NOMO-1 treated with dmso at 0.1 percent for 144 hours (cell line): ENCODE measurements at regions not wholly inside any gene's neighbourhood (a gene's known extent, or its start where the extent isn't known, plus 50 kb on each side); places are given as distances from the start of the nearest gene placed in this dataset.
"Not testable (repeated sequence)": the region's sequence is repeated elsewhere in the genome, so short reads cannot be mapped to it uniquely, and the experiment has no call there.

Experiments used
- DNase-seq: peaks from one replicate; lab custom pipeline; 2025; ENCODE audit not compliant: unreplicated experiment; lab: John Stamatoyannopoulos, UW

- DNase-seq: no peak
These were observed 555.8 kb upstream of the SALL3 start for GRCh38 chr18:78423811-78424210.

- DNase-seq: no peak
These were observed 555.1 kb upstream of the SALL3 start for GRCh38 chr18:78424403-78425018.

- DNase-seq: no peak
These were observed 554.6 kb upstream of the SALL3 start for GRCh38 chr18:78425019-78425412.

GRCh38 chr18:78427081-78427480 is 552.5 kb upstream of the SALL3 start:
- DNase-seq: no peak

GRCh38 chr18:78429127-78430108 is 550.2 kb upstream of the SALL3 start:
- DNase-seq: no peak

GRCh38 chr18:78430131-78430758 is 549.4 kb upstream of the SALL3 start:
- no peak for DNase-seq

GRCh38 chr18:78431606-78432005 is 548.0 kb upstream of the SALL3 start:
- no peak for DNase-seq

- no peak for DNase-seq
These were observed 546.1 kb upstream of the SALL3 start for GRCh38 chr18:78433562-78433961.

- DNase-seq: no peak
These were observed 543.5 kb upstream of the SALL3 start for GRCh38 chr18:78436110-78436509.

GRCh38 chr18:78438235-78438634 is 541.4 kb upstream of the SALL3 start:
- not testable (repeated sequence) for DNase-seq

- DNase-seq: no peak
These were observed 533.7 kb upstream of the SALL3 start for GRCh38 chr18:78445880-78446279.

GRCh38 chr18:78447211-78447610 is 532.4 kb upstream of the SALL3 start:
- no peak for DNase-seq

- DNase-seq: no peak
These were observed 531.5 kb upstream of the SALL3 start for GRCh38 chr18:78448106-78448505.

GRCh38 chr18:78448591-78448990 is 531.0 kb upstream of the SALL3 start:
- DNase-seq: no peak

- DNase-seq: no peak
These were observed 525.4 kb upstream of the SALL3 start for GRCh38 chr18:78454221-78454620.

- no peak for DNase-seq
These were observed 524.2 kb upstream of the SALL3 start for GRCh38 chr18:78455386-78455785.

- DNase-seq: no peak
These were observed 522.6 kb upstream of the SALL3 start for GRCh38 chr18:78457011-78457410.

GRCh38 chr18:78457731-78458130 is 521.9 kb upstream of the SALL3 start:
- no peak for DNase-seq

GRCh38 chr18:78458356-78458755 is 521.3 kb upstream of the SALL3 start:
- DNase-seq: no peak

- no peak for DNase-seq
These were observed 520.0 kb upstream of the SALL3 start for GRCh38 chr18:78459668-78460067.

- DNase-seq: no peak
These were observed 519.1 kb upstream of the SALL3 start for GRCh38 chr18:78460558-78460957.

- no peak for DNase-seq
These were observed 506.1 kb upstream of the SALL3 start for GRCh38 chr18:78473563-78473962.
